Hematopoietic multipotent progenitor cell (in vitro differentiated cells): ENCODE measurements at regions not wholly inside any gene's neighbourhood (a gene's known extent, or its start where the extent isn't known, plus 50 kb on each side); places are given as distances from the start of the nearest gene placed in this dataset. TPM values are rescaled to one million over a fixed set of nuclear protein-coding genes. Genes with fewer than 3 reads are reported as not detected.

Experiments used
- DNase-seq, 3 donors: peaks; one replicate each; pipeline ENCODE4 v3.0.0-alpha.2; 2011 to 2015; ENCODE audit warnings: low read depth in 2 of 3, low spot score in 2 of 3
- small RNA-seq: library from RNA; depleted of rRNA; stranded (forward); fragments of <200 nt; gene quantifications from one replicate; pipeline ENCODE3, GENCODE V24; 2012

- no peak for DNase-seq
These were observed 63.9 kb upstream of the SLITRK5 start for GRCh38 chr13:87607266-87607665.

- DNase-seq = no peak
These were observed 56.9 kb upstream of the SLITRK5 start for GRCh38 chr13:87614276-87614675.

Small RNAs in the stretch of these regions (small RNA-seq; reads per million reads assigned to genes)
- not detected for gene UBBP5
